ENCODE measurements at regions not wholly inside any gene's neighbourhood (a gene's known extent, or its start where the extent isn't known, plus 50 kb on each side); places are given as distances from the start of the nearest gene placed in this dataset.

- no peak for DNase-seq
- H3K27me3 Mint-ChIP-seq = no peaks in the 10 kb centered on the region
- no peaks in the 10 kb centered on the region for H3K4me1 Mint-ChIP-seq (ENCODE audit: low read depth in 2 of 2)
- H3K4me3 Mint-ChIP-seq = no peak overlapping the region
- ATAC-seq (replicated peaks) = no peak
- H3K27ac Mint-ChIP-seq = no peak overlapping the region
- no peaks in the 10 kb centered on the region for H3K36me3 Mint-ChIP-seq (ENCODE audit: insufficient read depth)
- H3K9me3 Mint-ChIP-seq = peaks cover 20 to 21% of the 10 kb centered on the region in 2 donors
Observed at GRCh38 chr5:166340039-166340438, 1951.4 kb upstream of the WWC1 start.

GRCh38 chr5:166341740-166342337, 1949.6 kb upstream of the WWC1 start:
- no peak overlapping the region for H3K27ac Mint-ChIP-seq
- ATAC-seq (replicated peaks) (no peak), DNase-seq (no peak)
- no peak overlapping the region for H3K4me3 Mint-ChIP-seq
- peaks cover 11 to 13% of the 10 kb centered on the region in 2 donors for H3K9me3 Mint-ChIP-seq
- H3K27me3 Mint-ChIP-seq = no peaks in the 10 kb centered on the region
- H3K4me1 Mint-ChIP-seq (ENCODE audit: low read depth in 2 of 2) = no peaks in the 10 kb centered on the region
- H3K36me3 Mint-ChIP-seq (ENCODE audit: insufficient read depth) = no peaks in the 10 kb centered on the region

- Mint-ChIP-seq H3K27ac (no peak overlapping the region), H3K36me3 (ENCODE audit: insufficient read depth) (no peaks in the 10 kb centered on the region), H3K9me3 (peaks cover 10 to 12% of the 10 kb centered on the region in 2 donors), H3K4me3 (no peak overlapping the region), H3K27me3 (no peaks in the 10 kb centered on the region), H3K4me1 (ENCODE audit: low read depth in 2 of 2) (no peaks in the 10 kb centered on the region)
- no peak for DNase-seq
- ATAC-seq (replicated peaks) = no peak
Observed at GRCh38 chr5:166342402-166342801, 1949.0 kb upstream of the WWC1 start.

- no peak for ATAC-seq (replicated peaks)
- Mint-ChIP-seq H3K27me3 (no peaks in the 10 kb centered on the region), H3K4me1 (ENCODE audit: low read depth in 2 of 2) (no peaks in the 10 kb centered on the region), H3K9me3 (peaks cover 7 to 19% of the 10 kb centered on the region in 2 donors), H3K4me3 (no peak overlapping the region), H3K27ac (no peak overlapping the region), H3K36me3 (ENCODE audit: insufficient read depth) (no peaks in the 10 kb centered on the region)
- no peak for DNase-seq
Observed at GRCh38 chr5:166346726-166347374, 1944.6 kb upstream of the WWC1 start.

GRCh38 chr5:166349046-166349445, 1942.4 kb upstream of the WWC1 start:
- Mint-ChIP-seq H3K27me3 (no peaks in the 10 kb centered on the region), H3K4me1 (ENCODE audit: low read depth in 2 of 2) (no peaks in the 10 kb centered on the region), H3K36me3 (ENCODE audit: insufficient read depth) (no peaks in the 10 kb centered on the region), H3K4me3 (no peak overlapping the region), H3K27ac (no peak overlapping the region), H3K9me3 (peaks cover 0 to 7% of the 10 kb centered on the region in 2 donors)
- DNase-seq (no peak), ATAC-seq (replicated peaks) (no peak)

GRCh38 chr5:166353580-166353979, 1937.9 kb upstream of the WWC1 start:
- Mint-ChIP-seq H3K27me3 (no peaks in the 10 kb centered on the region), H3K4me1 (ENCODE audit: low read depth in 2 of 2) (no peaks in the 10 kb centered on the region), H3K27ac (no peak overlapping the region), H3K36me3 (ENCODE audit: insufficient read depth) (no peaks in the 10 kb centered on the region), H3K9me3 (peaks cover 0 to 15% of the 10 kb centered on the region in 2 donors), H3K4me3 (no peak overlapping the region)
- DNase-seq (no peak), ATAC-seq (replicated peaks) (no peak)

GRCh38 chr5:166354332-166354731, 1937.1 kb upstream of the WWC1 start:
- Mint-ChIP-seq H3K4me3 (no peak overlapping the region), H3K4me1 (ENCODE audit: low read depth in 2 of 2) (no peaks in the 10 kb centered on the region), H3K36me3 (ENCODE audit: insufficient read depth) (no peaks in the 10 kb centered on the region), H3K9me3 (peaks cover 2 to 15% of the 10 kb centered on the region in 2 donors), H3K27ac (no peak overlapping the region), H3K27me3 (no peaks in the 10 kb centered on the region)
- no peak for DNase-seq
- ATAC-seq (replicated peaks) = no peak

GRCh38 chr5:166356096-166356495, 1935.3 kb upstream of the WWC1 start:
- Mint-ChIP-seq H3K36me3 (ENCODE audit: insufficient read depth) (no peaks in the 10 kb centered on the region), H3K4me3 (no peak overlapping the region), H3K4me1 (ENCODE audit: low read depth in 2 of 2) (no peaks in the 10 kb centered on the region), H3K9me3 (peaks cover 3 to 8% of the 10 kb centered on the region in 2 donors), H3K27ac (no peak overlapping the region), H3K27me3 (no peaks in the 10 kb centered on the region)
- DNase-seq = no peak
- no peak for ATAC-seq (replicated peaks)

- Mint-ChIP-seq H3K9me3 (peaks cover 3 to 8% of the 10 kb centered on the region in 2 donors), H3K27ac (no peak overlapping the region), H3K4me3 (no peak overlapping the region), H3K27me3 (no peaks in the 10 kb centered on the region), H3K36me3 (ENCODE audit: insufficient read depth) (no peaks in the 10 kb centered on the region), H3K4me1 (ENCODE audit: low read depth in 2 of 2) (no peaks in the 10 kb centered on the region)
- no peak for DNase-seq
- ATAC-seq (replicated peaks) = no peak
Observed at GRCh38 chr5:166358127-166358830, 1933.2 kb upstream of the WWC1 start.

- Mint-ChIP-seq H3K9me3 (peaks cover 0 to 3% of the 10 kb centered on the region in 2 donors), H3K4me3 (no peak overlapping the region), H3K4me1 (ENCODE audit: low read depth in 2 of 2) (no peaks in the 10 kb centered on the region), H3K27ac (no peak overlapping the region), H3K27me3 (no peaks in the 10 kb centered on the region), H3K36me3 (ENCODE audit: insufficient read depth) (no peaks in the 10 kb centered on the region)
- DNase-seq (no peak), ATAC-seq (replicated peaks) (no peak)
Observed at GRCh38 chr5:166363087-166363760, 1928.2 kb upstream of the WWC1 start.

GRCh38 chr5:166365164-166365563, 1926.3 kb upstream of the WWC1 start:
- H3K4me1 Mint-ChIP-seq (ENCODE audit: low read depth in 2 of 2) = no peaks in the 10 kb centered on the region

GRCh38 chr5:166367391-166367790, 1924.1 kb upstream of the WWC1 start:
- Mint-ChIP-seq H3K9me3 (peaks cover 0 to 1% of the 10 kb centered on the region in 2 donors), H3K4me1 (ENCODE audit: low read depth in 2 of 2) (no peaks in the 10 kb centered on the region), H3K36me3 (ENCODE audit: insufficient read depth) (no peaks in the 10 kb centered on the region), H3K27ac (no peak overlapping the region), H3K27me3 (no peaks in the 10 kb centered on the region), H3K4me3 (no peak overlapping the region)
- no peak for DNase-seq
- no peak for ATAC-seq (replicated peaks)

More at GRCh38 chr5:166365164-166365563, 1926.3 kb upstream of the WWC1 start:
- Mint-ChIP-seq H3K36me3 (ENCODE audit: insufficient read depth) (no peaks in the 10 kb centered on the region), H3K4me3 (no peak overlapping the region), H3K9me3 (peaks cover 0 to 1% of the 10 kb centered on the region in 2 donors), H3K27me3 (no peaks in the 10 kb centered on the region), H3K27ac (no peak overlapping the region)
- ATAC-seq (replicated peaks) (no peak), DNase-seq (no peak)

GRCh38 chr5:166369346-166369745, 1922.1 kb upstream of the WWC1 start:
- H3K27ac Mint-ChIP-seq = no peak overlapping the region
- H3K4me1 Mint-ChIP-seq (ENCODE audit: low read depth in 2 of 2) = no peaks in the 10 kb centered on the region

More at GRCh38 chr5:166369346-166369745, 1922.1 kb upstream of the WWC1 start:
- ATAC-seq (replicated peaks) (no peak), DNase-seq (no peak)
- peaks cover 0 to 1% of the 10 kb centered on the region in 2 donors for H3K9me3 Mint-ChIP-seq
- H3K36me3 Mint-ChIP-seq (ENCODE audit: insufficient read depth) = no peaks in the 10 kb centered on the region
- H3K4me3 Mint-ChIP-seq = no peak overlapping the region
- no peaks in the 10 kb centered on the region for H3K27me3 Mint-ChIP-seq

All from effector memory CD8-positive, alpha-beta T cell (primary cell).